ENCODE measurements at regions not wholly inside any gene's neighbourhood (a gene's known extent, or its start where the extent isn't known, plus 50 kb on each side); places are given as distances from the start of the nearest gene placed in this dataset.

GRCh38 chr9:134568811-134569210, 72.8 kb upstream of the COL5A1 start:
- Histone ChIP-seq H3K9me3 (ENCODE audit: severe bottlenecking) (peaks cover 3% of the 10 kb centered on the region), H3K27me3 (ENCODE audit: insufficient read depth, low read depth, severe bottlenecking) (no peaks in the 10 kb centered on the region), H3K27ac (no peak overlapping the region), H3K36me3 (no peaks in the 10 kb centered on the region), H3K4me3 (ENCODE audit: low read depth, low read length) (no peak overlapping the region)
- DNase-seq, result no peak
- TF ChIP-seq CTCF (IDR thresholded peaks at IDR 0.05; ENCODE audit: low read depth, low read length), result no peak

GRCh38 chr9:134569626-134570025, 72.0 kb upstream of the COL5A1 start:
- no peaks in the 10 kb centered on the region for H3K27me3 ChIP-seq (ENCODE audit: insufficient read depth, low read depth, severe bottlenecking)
- DNase-seq, result no peak
- peaks cover 3% of the 10 kb centered on the region for H3K9me3 ChIP-seq (ENCODE audit: severe bottlenecking)
- TF ChIP-seq CTCF (IDR thresholded peaks at IDR 0.05; ENCODE audit: low read depth, low read length), result no peak
- H3K27ac ChIP-seq, result no peak overlapping the region
- no peak overlapping the region for H3K4me3 ChIP-seq (ENCODE audit: low read depth, low read length)
- H3K36me3 ChIP-seq, result no peaks in the 10 kb centered on the region

- no peak overlapping the region for H3K27ac ChIP-seq
- H3K27me3 ChIP-seq (ENCODE audit: insufficient read depth, low read depth, severe bottlenecking), result no peaks in the 10 kb centered on the region
- no peak overlapping the region for H3K4me3 ChIP-seq (ENCODE audit: low read depth, low read length)
- H3K36me3 ChIP-seq, result no peaks in the 10 kb centered on the region
- no peak for DNase-seq
- peaks cover 3% of the 10 kb centered on the region for H3K9me3 ChIP-seq (ENCODE audit: severe bottlenecking)
- no peak for TF ChIP-seq CTCF (IDR thresholded peaks at IDR 0.05; ENCODE audit: low read depth, low read length)
Measured at GRCh38 chr9:134570151-134570621, 71.4 kb upstream of the COL5A1 start.

- H3K27ac ChIP-seq, result no peak overlapping the region
- H3K27me3 ChIP-seq (ENCODE audit: insufficient read depth, low read depth, severe bottlenecking), result no peaks in the 10 kb centered on the region
- no peak overlapping the region; the same call in 1 of the 2 replicates for H3K4me3 ChIP-seq (ENCODE audit: low read depth, low read length)
Measured at GRCh38 chr9:134570711-134571325, 70.8 kb upstream of the COL5A1 start.

GRCh38 chr9:134571326-134571931, 70.2 kb upstream of the COL5A1 start:
- DNase-seq, result no peak
- H3K27me3 ChIP-seq (ENCODE audit: insufficient read depth, low read depth, severe bottlenecking), result no peaks in the 10 kb centered on the region
- H3K27ac ChIP-seq, result no peak overlapping the region
- H3K9me3 ChIP-seq (ENCODE audit: severe bottlenecking), result peaks cover 3% of the 10 kb centered on the region
- TF ChIP-seq CTCF (IDR thresholded peaks at IDR 0.05; ENCODE audit: low read depth, low read length), result no peak
- H3K4me3 ChIP-seq (ENCODE audit: low read depth, low read length), result no peak overlapping the region; the same call in 1 of the 2 replicates
- H3K36me3 ChIP-seq, result no peaks in the 10 kb centered on the region

More at GRCh38 chr9:134570711-134571325, 70.8 kb upstream of the COL5A1 start:
- Histone ChIP-seq H3K9me3 (ENCODE audit: severe bottlenecking) (peaks cover 3% of the 10 kb centered on the region), H3K36me3 (no peaks in the 10 kb centered on the region)
- no peak for TF ChIP-seq CTCF (IDR thresholded peaks at IDR 0.05; ENCODE audit: low read depth, low read length)
- DNase-seq, result no peak
